Liver (tissue), 8 donors: ENCODE measurements at regions not wholly inside any gene's neighbourhood (a gene's known extent, or its start where the extent isn't known, plus 50 kb on each side); places are given as distances from the start of the nearest gene placed in this dataset.

ENCODE experiments used
- DNase-seq: peaks from one replicate; pipeline ENCODE4 v3.0.0-alpha.2; 2017; ENCODE audit warnings: low spot score
- H3K27ac ChIP-seq, 2 donors: one replicate each; pipeline ENCODE4 v1.7.0; 2013; ENCODE audit warnings: inconsistent platforms in 2 of 2, low read length in 2 of 2, control low read depth in 1 of 2, low read depth in 1 of 2, mild to moderate bottlenecking in 1 of 2
- H3K27me3 ChIP-seq, 4 donors: one replicate each; pipeline versions ENCODE4 v1.6.1 to v1.7.0; 2013; ENCODE audit warnings: low read length in 3 of 4, inconsistent platforms in 1 of 4, mild to moderate bottlenecking in 1 of 4, moderate library complexity in 1 of 4; ENCODE audit not compliant: control insufficient read depth in 4 of 4, insufficient read depth in 4 of 4
- H3K36me3 ChIP-seq, 4 donors: one replicate each; pipeline versions ENCODE4 v1.6.1 to v1.7.0; 2013; ENCODE audit warnings: low read length in 3 of 4, mild to moderate bottlenecking in 3 of 4, low read depth in 1 of 4, moderate library complexity in 1 of 4; ENCODE audit not compliant: control insufficient read depth in 4 of 4, insufficient read depth in 3 of 4
- H3K4me1 ChIP-seq, 4 donors: one replicate each; pipeline versions ENCODE4 v1.6.1 to v1.7.0; 2013; ENCODE audit warnings: low read length in 3 of 4, mild to moderate bottlenecking in 3 of 4, moderate library complexity in 1 of 4; ENCODE audit not compliant: control insufficient read depth in 4 of 4, insufficient read depth in 4 of 4
- H3K4me3 ChIP-seq, 3 donors: one replicate each; pipeline versions ENCODE4 v1.6.1 to v1.7.0; 2013; ENCODE audit warnings: low read length in 3 of 3, control low read depth in 1 of 3, low read depth in 1 of 3, mild to moderate bottlenecking in 1 of 3
- H3K9ac ChIP-seq, 2 donors: one replicate each; pipeline ENCODE4 v1.7.0; 2013; ENCODE audit warnings: low read length in 2 of 2, mild to moderate bottlenecking in 2 of 2, moderate library complexity in 2 of 2, control low read depth in 1 of 2, low read depth in 1 of 2
- H3K9me3 ChIP-seq, 4 donors: one replicate each; pipeline versions ENCODE4 v1.6.1 to v1.7.0; 2013; ENCODE audit warnings: low read length in 3 of 4; ENCODE audit not compliant: control insufficient read depth in 4 of 4
- ATF3 ChIP-seq: IDR thresholded peaks from 2 replicates; pipeline ENCODE4 v1.6.1; 2016; ENCODE audit warnings: antibody characterized with exemption
- CTCF ChIP-seq: fragments of 150-350 bp; IDR thresholded peaks from 2 replicates; pipeline ENCODE4 v1.5.1; 2017; ENCODE audit warnings: improper control_type of control experiment, low read depth, low read length; ENCODE audit not compliant: missing input control
- EGR1 ChIP-seq, 2 donors: IDR thresholded peaks; 2 replicates each; pipeline ENCODE4 v1.6.1; 2016 to 2018; ENCODE audit warnings: antibody characterized with exemption in 2 of 2, low read depth in 2 of 2
- FOXA1 ChIP-seq: IDR thresholded peaks from 2 replicates; pipeline ENCODE4 v1.6.1; 2016; ENCODE audit warnings: antibody characterized with exemption
- FOXA2 ChIP-seq: IDR thresholded peaks from 2 replicates; pipeline ENCODE4 v1.6.1; 2016; ENCODE audit warnings: antibody characterized with exemption
- GABPA ChIP-seq, 2 donors: IDR thresholded peaks in 1 of 2; conservative IDR thresholded peaks in 1 of 2; 2 replicates each; pipeline ENCODE4 v1.6.1; 2016; ENCODE audit warnings: antibody characterized with exemption in 2 of 2, mild to moderate bottlenecking in 1 of 2, moderate library complexity in 1 of 2
- HNF4A ChIP-seq, 2 donors: conservative IDR thresholded peaks; 2 replicates each; pipeline ENCODE4 v1.6.1; 2016; ENCODE audit warnings: antibody characterized with exemption in 2 of 2, mild to moderate bottlenecking in 2 of 2
- HNF4G ChIP-seq: IDR thresholded peaks from 2 replicates; pipeline ENCODE4 v1.6.1; 2016; ENCODE audit warnings: antibody characterized with exemption
- JUND ChIP-seq, 2 donors: IDR thresholded peaks; 2 replicates each; pipeline ENCODE4 v1.6.1; 2016; ENCODE audit warnings: antibody characterized with exemption in 2 of 2
- MAX ChIP-seq: IDR thresholded peaks from 2 replicates; pipeline ENCODE4 v1.6.1; 2016; ENCODE audit warnings: antibody characterized with exemption
- NR2F2 ChIP-seq: IDR thresholded peaks from 2 replicates; pipeline ENCODE4 v1.6.1; 2016; ENCODE audit warnings: antibody characterized with exemption
- RAD21 ChIP-seq, 2 donors: IDR thresholded peaks; 2 replicates each; pipeline ENCODE4 v1.6.1; 2016; ENCODE audit warnings: antibody characterized with exemption in 2 of 2, mild to moderate bottlenecking in 2 of 2
- REST ChIP-seq: IDR thresholded peaks from 2 replicates; pipeline ENCODE4 v1.6.1; 2016; ENCODE audit warnings: antibody characterized with exemption, mild to moderate bottlenecking
- RXRA ChIP-seq, 2 donors: IDR thresholded peaks; 2 replicates each; pipeline ENCODE4 v1.6.1; 2017 to 2018; ENCODE audit warnings: antibody characterized with exemption in 2 of 2, mild to moderate bottlenecking in 1 of 2
- SP1 ChIP-seq: IDR thresholded peaks from 2 replicates; pipeline ENCODE4 v1.6.1; 2018; ENCODE audit warnings: antibody characterized with exemption, mild to moderate bottlenecking
- TAF1 ChIP-seq: conservative IDR thresholded peaks from 2 replicates; pipeline ENCODE4 v1.6.1; 2016; ENCODE audit warnings: antibody characterized with exemption, mild to moderate bottlenecking
- YY1 ChIP-seq: IDR thresholded peaks from 2 replicates; pipeline ENCODE4 v1.6.1; 2016; ENCODE audit warnings: antibody characterized with exemption, mild to moderate bottlenecking
- ZBTB33 ChIP-seq: IDR thresholded peaks from 2 replicates; pipeline ENCODE4 v1.6.1; 2016; ENCODE audit warnings: antibody characterized with exemption
- WGBS: extraction: QIAGEN DNeasy Blood & Tissue Kit; methylation state at CpG from one replicate; pipeline ENCODE4 v1.1.7; 2013; 5-methylcytosine and 5-hydroxymethylcytosine counted together
- donor health status: healthy.
- donor health status: healthy.
- donor health status: healthy.
- donor health status: healthy.
- donor health status: healthy.

GRCh38 chr9:23945897-23946296 lies 119.9 kb upstream of the ELAVL2 start (continued):
- TF ChIP-seq REST, result no peak

- Histone ChIP-seq H3K27me3 (no peaks in the 10 kb centered on the region), H3K36me3 (no peaks in the 10 kb centered on the region), H3K4me3 (no peak overlapping the region), H3K9me3 (peaks cover 5 to 21% (median 18%) of the 10 kb centered on the region in 4 donors), H3K9ac (no peak overlapping the region), H3K4me1 (no peaks in the 10 kb centered on the region), H3K27ac (no peak overlapping the region)
- WGBS, result 48% methylated on average over 3 of the region's 3 CpGs
- DNase-seq, result no peak
- TF ChIP-seq RXRA (IDR thresholded peaks at IDR 0.05), result no peak
- TF ChIP-seq HNF4G, result no peak
- TF ChIP-seq EGR1 (IDR thresholded peaks at IDR 0.05; ENCODE audit: low read depth in 2 of 2), result no peak
Observed at GRCh38 chr9:23941051-23941450, 115.0 kb upstream of the ELAVL2 start.

GRCh38 chr9:23938908-23939307 lies 112.9 kb upstream of the ELAVL2 start:
- H3K36me3 ChIP-seq, result no peaks in the 10 kb centered on the region
- H3K27ac ChIP-seq, result no peak overlapping the region
- peaks cover 4 to 12% (median 9%) of the 10 kb centered on the region in 4 donors for H3K9me3 ChIP-seq
- TF ChIP-seq REST, result no peak
- no peak for TF ChIP-seq FOXA1
- TF ChIP-seq CTCF, result no peak
- no peak for TF ChIP-seq RAD21 (IDR thresholded peaks at IDR 0.05)
- no peak for TF ChIP-seq SP1
- TF ChIP-seq HNF4A (conservative IDR thresholded peaks at IDR 0.05), result no peak
- no peak for TF ChIP-seq TAF1
- TF ChIP-seq FOXA2, result no peak
- TF ChIP-seq RXRA (IDR thresholded peaks at IDR 0.05), result no peak
- TF ChIP-seq EGR1 (IDR thresholded peaks at IDR 0.05; ENCODE audit: low read depth in 2 of 2), result no peak
- TF ChIP-seq JUND (IDR thresholded peaks at IDR 0.05), result no peak
- no peak for TF ChIP-seq MAX
- TF ChIP-seq YY1, result no peak
- no peak for TF ChIP-seq ZBTB33
- TF ChIP-seq NR2F2, result no peak
- no peak for TF ChIP-seq GABPA (IDR thresholded peaks at IDR 0.05 in 1 of 2, conservative IDR thresholded peaks at IDR 0.05 in 1 of 2)
- TF ChIP-seq HNF4G, result no peak
- TF ChIP-seq ATF3, result no peak
- H3K4me3 ChIP-seq, result no peak overlapping the region
- no peaks in the 10 kb centered on the region for H3K4me1 ChIP-seq
- no peak overlapping the region for H3K9ac ChIP-seq
- 83% methylated on average over 1 of the region's 1 CpG for WGBS
- H3K27me3 ChIP-seq, result no peaks in the 10 kb centered on the region
- DNase-seq, result no peak
